COLO668 (cell line): ENCODE measurements at regions not wholly inside any gene's neighbourhood (a gene's known extent, or its start where the extent isn't known, plus 50 kb on each side); places are given as distances from the start of the nearest gene placed in this dataset.
"Not testable (repeated sequence)": the region's sequence is repeated elsewhere in the genome, so short reads cannot be mapped to it uniquely, and the experiment has no call there.

Experiments used
- DNase-seq: peaks from one replicate; lab custom pipeline; 2025; ENCODE audit not compliant: unreplicated experiment; lab: John Stamatoyannopoulos, UW

- no peak for DNase-seq
Observed at GRCh38 chr3:165635791-165636683, 201.2 kb downstream of the BCHE start.

- DNase-seq, result no peak
Observed at GRCh38 chr3:165624761-165625160, 212.5 kb downstream of the BCHE start.

- DNase-seq, result no peak
Observed at GRCh38 chr3:165622356-165622755, 214.9 kb downstream of the BCHE start.

GRCh38 chr3:165619069-165619468 lies 218.2 kb downstream of the BCHE start:
- no peak for DNase-seq

- DNase-seq, result no peak
Observed at GRCh38 chr3:165617134-165617533, 220.1 kb downstream of the BCHE start.

- DNase-seq, result no peak
Observed at GRCh38 chr3:165614337-165614736, 222.9 kb downstream of the BCHE start.

GRCh38 chr3:165613014-165613413 lies 224.2 kb downstream of the BCHE start:
- no peak for DNase-seq

GRCh38 chr3:165607221-165607620 lies 230.0 kb downstream of the BCHE start:
- no peak for DNase-seq

GRCh38 chr3:165603196-165603595 lies 234.0 kb downstream of the BCHE start:
- no peak for DNase-seq

GRCh38 chr3:165572566-165572965 lies 264.7 kb downstream of the BCHE start:
- not testable (repeated sequence) for DNase-seq

GRCh38 chr3:165568907-165569462 lies 268.2 kb downstream of the BCHE start:
- no peak for DNase-seq

- DNase-seq, result no peak
Observed at GRCh38 chr3:165555785-165556184, 281.4 kb downstream of the BCHE start.

- no peak for DNase-seq
Observed at GRCh38 chr3:165553371-165553770, 283.9 kb downstream of the BCHE start.

GRCh38 chr3:165549665-165550064 lies 287.6 kb downstream of the BCHE start:
- peak; percentile 12 for DNase-seq

GRCh38 chr3:165549037-165549436 lies 288.2 kb downstream of the BCHE start:
- DNase-seq, result no peak

- no peak for DNase-seq
Observed at GRCh38 chr3:165545059-165545458, 292.2 kb downstream of the BCHE start.

- no peak for DNase-seq
Observed at GRCh38 chr3:165544432-165544831, 292.8 kb downstream of the BCHE start.

GRCh38 chr3:165538166-165538565 lies 299.1 kb downstream of the BCHE start:
- no peak for DNase-seq

GRCh38 chr3:165532851-165533250 lies 304.4 kb downstream of the BCHE start:
- no peak for DNase-seq

- no peak for DNase-seq
Observed at GRCh38 chr3:165529451-165529850, 307.8 kb downstream of the BCHE start.

GRCh38 chr3:165526367-165526766 lies 310.9 kb downstream of the BCHE start:
- DNase-seq, result no peak

GRCh38 chr3:165523801-165524200 lies 313.4 kb downstream of the BCHE start:
- DNase-seq, result no peak

GRCh38 chr3:165522386-165522785 lies 314.8 kb downstream of the BCHE start:
- DNase-seq, result no peak
